Breast epithelium (tissue), 3 donors: ENCODE measurements at regions not wholly inside any gene's neighbourhood (a gene's known extent, or its start where the extent isn't known, plus 50 kb on each side); places are given as distances from the start of the nearest gene placed in this dataset.

Experiments
- POLR2A ChIP-seq: fragments of 450-650 bp; IDR thresholded peaks from one replicate; pipeline ENCODE4 v1.6.1; 2016; ENCODE audit warnings: antibody characterized with exemption, mild to moderate bottlenecking, moderate library complexity
- POLR2AphosphoS5 ChIP-seq, 3 donors: sonication (generic); formaldehyde crosslinking; IDR thresholded peaks; one replicate each; pipeline ENCODE4 v1.6.1; 2017; ENCODE audit warnings: antibody characterized with exemption in 3 of 3

DNA sequence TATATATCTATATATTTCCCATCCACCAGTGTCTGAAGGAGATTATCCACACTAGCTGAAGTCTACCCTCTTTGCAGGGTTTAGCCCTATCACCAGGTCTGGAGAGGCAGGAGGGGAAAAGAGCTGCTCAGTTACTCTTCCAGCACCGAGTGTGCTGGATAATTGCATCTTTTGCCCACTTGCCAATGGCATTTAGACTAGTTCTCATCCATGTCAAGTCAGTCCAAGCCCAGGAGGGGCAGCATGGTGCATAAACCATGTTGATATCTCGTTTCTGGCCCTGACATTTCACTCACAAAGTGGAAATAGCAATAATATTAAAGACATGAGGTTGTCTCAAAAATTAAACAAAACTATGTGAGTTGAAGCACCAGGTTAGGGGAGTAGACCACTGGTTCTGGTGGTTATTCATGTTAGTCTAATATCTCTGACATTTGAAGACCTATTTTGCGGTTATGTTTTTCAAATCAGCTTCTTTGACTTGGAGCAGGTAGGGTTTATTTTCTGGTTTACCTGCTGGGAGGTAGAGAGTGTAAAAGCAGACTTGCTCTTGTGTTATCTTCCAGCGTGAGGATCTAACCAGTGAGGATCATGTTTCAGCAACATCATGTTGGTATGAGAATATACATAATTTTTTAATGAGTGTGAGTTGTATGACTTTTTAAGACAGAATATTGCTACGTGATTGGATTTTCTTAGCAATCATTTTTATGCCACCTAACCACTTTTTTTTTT, 273.2 kb upstream of the KIRREL3 start:
- TF ChIP-seq POLR2AphosphoS5 (IDR thresholded peaks at IDR 0.05) = no peak
- no peak for TF ChIP-seq POLR2A
